CD14-positive monocyte (primary cell): ENCODE measurements at regions not wholly inside any gene's neighbourhood (a gene's known extent, or its start where the extent isn't known, plus 50 kb on each side); places are given as distances from the start of the nearest gene placed in this dataset.

Source experiments
- DNase-seq, 3 donors: peaks; one replicate each; pipeline ENCODE4 v3.0.0-alpha.2; 2011 to 2022
- H2AFZ ChIP-seq: 2 replicates; pipeline ENCODE4 v1.6.0; 2012; ENCODE audit warnings: mild to moderate bottlenecking, low read depth, low read length, inconsistent platforms; ENCODE audit not compliant: insufficient read depth, poor library complexity, severe bottlenecking
- H3K27ac ChIP-seq, 2 donors: 1 replicate in 1 of 2; 2 replicates in 1 of 2; pipeline ENCODE4 v1.5.1; 2012 to 2013; ENCODE audit warnings: low read length in 2 of 2, control low read depth in 1 of 2, inconsistent platforms in 1 of 2, low read depth in 1 of 2, mild to moderate bottlenecking in 1 of 2
- H3K27me3 ChIP-seq, 2 donors: one replicate each; pipeline versions ENCODE4 v1.6.0 to v1.6.1; 2011 to 2013; ENCODE audit warnings: low read length in 2 of 2; ENCODE audit not compliant: control insufficient read depth in 2 of 2, insufficient read depth in 2 of 2
- H3K36me3 ChIP-seq, 2 donors: replicated peaks in 1 of 2; 1 replicate in 1 of 2; 2 replicates in 1 of 2; pipeline versions ENCODE4 v1.5.1 to v1.6.1; 2012 to 2013; ENCODE audit warnings: low read length in 2 of 2, control low read depth in 1 of 2, inconsistent platforms in 1 of 2, mild to moderate bottlenecking in 1 of 2; ENCODE audit not compliant: insufficient read depth in 2 of 2, control insufficient read depth in 1 of 2
- H3K4me1 ChIP-seq, 2 donors: 1 replicate in 1 of 2; 2 replicates in 1 of 2; pipeline versions ENCODE4 v1.5.1 to v1.6.1; 2012 to 2013; ENCODE audit warnings: low read length in 2 of 2, control low read depth in 1 of 2, inconsistent platforms in 1 of 2, mild to moderate bottlenecking in 1 of 2, moderate library complexity in 1 of 2; ENCODE audit not compliant: insufficient read depth in 2 of 2, control insufficient read depth in 1 of 2
- H3K4me2 ChIP-seq: replicated peaks from 2 replicates; pipeline ENCODE3; 2012; ENCODE audit warnings: low read length, moderate library complexity, mild to moderate bottlenecking; ENCODE audit not compliant: poor library complexity, severe bottlenecking; ENCODE audit errors: extremely low read depth
- H3K4me3 ChIP-seq, 3 experiments: fragments of 200-600 bp in 1 of 3; sonication (generic) in 1 of 3; replicated peaks in 1 of 3; 1 replicate in 2 of 3; 2 replicates in 1 of 3; pipeline ENCODE4 v1.5.1; 2011 to 2013; ENCODE audit warnings: low read length in 3 of 3, mild to moderate bottlenecking in 3 of 3, control low read depth in 2 of 3, low read depth in 2 of 3, inconsistent platforms in 1 of 3, moderate library complexity in 1 of 3
- H3K79me2 ChIP-seq: 2 replicates; pipeline ENCODE4 v1.6.0; 2012; ENCODE audit warnings: mild to moderate bottlenecking, control low read depth, inconsistent platforms, low read length, moderate library complexity; ENCODE audit not compliant: insufficient read depth
- H3K9ac ChIP-seq: 2 replicates; pipeline ENCODE4 v1.6.0; 2017; ENCODE audit warnings: low read length, mild to moderate bottlenecking; ENCODE audit not compliant: insufficient read depth, poor library complexity, severe bottlenecking
- H3K9me3 ChIP-seq, 2 donors: replicated peaks in 1 of 2; 1 replicate in 1 of 2; 2 replicates in 1 of 2; pipeline versions ENCODE4 v1.5.1 to v1.6.1; 2012 to 2013; ENCODE audit warnings: low read length in 2 of 2, control low read depth in 1 of 2; ENCODE audit not compliant: control insufficient read depth in 1 of 2, insufficient read depth in 1 of 2
- H4K20me1 ChIP-seq: 2 replicates; pipeline ENCODE4 v1.6.0; 2012; ENCODE audit warnings: mild to moderate bottlenecking, low read length, control low read depth, moderate library complexity; ENCODE audit not compliant: insufficient read depth
- H3K27ac Mint-ChIP-seq, 7 donors: one replicate each; pipeline ENCODE4 v1.8.0; 2020; ENCODE audit warnings: mild to moderate bottlenecking in 7 of 7, mixed read lengths in 7 of 7, moderate library complexity in 6 of 7, inconsistent platforms in 2 of 7
- H3K27me3 Mint-ChIP-seq, 3 donors: one replicate each; pipeline ENCODE4 v1.8.0; 2021 to 2022; ENCODE audit warnings: low read depth in 3 of 3, mild to moderate bottlenecking in 3 of 3, mixed read lengths in 3 of 3, moderate library complexity in 3 of 3, inconsistent platforms in 1 of 3
- H3K36me3 Mint-ChIP-seq, 2 donors: one replicate each; pipeline ENCODE4 v1.8.0; 2020; ENCODE audit warnings: mixed read lengths in 2 of 2, inconsistent platforms in 1 of 2, mild to moderate bottlenecking in 1 of 2
- H3K4me1 Mint-ChIP-seq: one replicate; pipeline ENCODE4 v1.8.0; 2020; ENCODE audit warnings: mild to moderate bottlenecking, mixed read lengths
- H3K4me3 Mint-ChIP-seq, 2 donors: one replicate each; pipeline ENCODE4 v1.8.0; 2020; ENCODE audit warnings: mild to moderate bottlenecking in 2 of 2, mixed read lengths in 2 of 2, moderate library complexity in 1 of 2
- H3K9me3 Mint-ChIP-seq, 7 donors: one replicate each; pipeline ENCODE4 v1.8.0; 2020 to 2022; ENCODE audit warnings: mixed read lengths in 7 of 7, mild to moderate bottlenecking in 6 of 7, moderate library complexity in 6 of 7, inconsistent platforms in 2 of 7
- WGBS: methylation state at CpG from one replicate; pipeline ENCODE4 v1.1.5; 2013; ENCODE audit warnings: missing lambda C conversion rate; ENCODE audit not compliant: insufficient coverage; 5-methylcytosine and 5-hydroxymethylcytosine counted together
- intact Hi-C, 2 donors: fragments of 100-400 bp; cut with micrococcal nuclease; formaldehyde crosslinking; loops; one replicate each; pipeline versions ENCODE4 v1.15.0 to v1.15.1; 2023
- TF ChIP-seq, protein P1 (sequence below): fragments of 200-600 bp; IDR thresholded peaks from one replicate; pipeline ENCODE4 v1.8.0; 2022; ENCODE audit warnings: antibody characterized with exemption, mild to moderate bottlenecking

GRCh38 chr14:44625098-44625497 lies 118.0 kb upstream of the FSCB start:
- Histone ChIP-seq H3K36me3 (no peaks in the 10 kb centered on the region), H4K20me1 (no peaks in the 10 kb centered on the region), H3K9ac (no peak overlapping the region), H3K4me1 (no peaks in the 10 kb centered on the region), H3K4me2 (no peak overlapping the region), H3K27me3 (no peaks in the 10 kb centered on the region), H3K79me2 (no peaks in the 10 kb centered on the region), H3K9me3 (peaks cover 3 to 5% of the 10 kb centered on the region in 2 donors), H3K27ac (no peak overlapping the region), H3K4me3 (no peak overlapping the region), H2AFZ (no peak overlapping the region)
- TF ChIP-seq, protein P1, sequence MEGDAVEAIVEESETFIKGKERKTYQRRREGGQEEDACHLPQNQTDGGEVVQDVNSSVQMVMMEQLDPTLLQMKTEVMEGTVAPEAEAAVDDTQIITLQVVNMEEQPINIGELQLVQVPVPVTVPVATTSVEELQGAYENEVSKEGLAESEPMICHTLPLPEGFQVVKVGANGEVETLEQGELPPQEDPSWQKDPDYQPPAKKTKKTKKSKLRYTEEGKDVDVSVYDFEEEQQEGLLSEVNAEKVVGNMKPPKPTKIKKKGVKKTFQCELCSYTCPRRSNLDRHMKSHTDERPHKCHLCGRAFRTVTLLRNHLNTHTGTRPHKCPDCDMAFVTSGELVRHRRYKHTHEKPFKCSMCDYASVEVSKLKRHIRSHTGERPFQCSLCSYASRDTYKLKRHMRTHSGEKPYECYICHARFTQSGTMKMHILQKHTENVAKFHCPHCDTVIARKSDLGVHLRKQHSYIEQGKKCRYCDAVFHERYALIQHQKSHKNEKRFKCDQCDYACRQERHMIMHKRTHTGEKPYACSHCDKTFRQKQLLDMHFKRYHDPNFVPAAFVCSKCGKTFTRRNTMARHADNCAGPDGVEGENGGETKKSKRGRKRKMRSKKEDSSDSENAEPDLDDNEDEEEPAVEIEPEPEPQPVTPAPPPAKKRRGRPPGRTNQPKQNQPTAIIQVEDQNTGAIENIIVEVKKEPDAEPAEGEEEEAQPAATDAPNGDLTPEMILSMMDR: no peak
- WGBS: no CpG with 5 or more reads among the region's 1 CpG
- Mint-ChIP-seq H3K4me3 (no peak overlapping the region), H3K27me3 (peaks cover 0 to 4% (median 0%) of the 10 kb centered on the region in 3 donors), H3K9me3 (peaks cover 0 to 6% (median 2%) of the 10 kb centered on the region in 7 donors), H3K27ac (no peak overlapping the region), H3K36me3 (no peaks in the 10 kb centered on the region), H3K4me1 (no peaks in the 10 kb centered on the region)
- DNase-seq: no peak
- intact Hi-C loops: no loop called here

- no peak for DNase-seq
- no CpG with 5 or more reads among the region's 2 CpGs for WGBS
Measured at GRCh38 chr14:44620121-44621019, 113.3 kb upstream of the FSCB start.

More at GRCh38 chr14:44620121-44621019, 113.3 kb upstream of the FSCB start:
- no peaks in the 10 kb centered on the region for H3K4me1 ChIP-seq
- Mint-ChIP-seq H3K9me3 (peaks cover 0 to under 1% (median 0%) of the 10 kb centered on the region in 7 donors), H3K27ac (no peak overlapping the region), H3K36me3 (no peaks in the 10 kb centered on the region), H3K4me1 (no peaks in the 10 kb centered on the region), H3K27me3 (peaks cover 0 to 2% (median 0%) of the 10 kb centered on the region in 3 donors), H3K4me3 (no peak overlapping the region)
- TF ChIP-seq, protein P1: no peak
- no peaks in the 10 kb centered on the region for H4K20me1 ChIP-seq
- H3K27ac ChIP-seq: no peak overlapping the region
- no peak overlapping the region for H3K4me2 ChIP-seq
- H3K27me3 ChIP-seq: no peaks in the 10 kb centered on the region
- no peaks in the 10 kb centered on the region for H3K9me3 ChIP-seq
- no peak overlapping the region for H2AFZ ChIP-seq
- H3K4me3 ChIP-seq: no peak overlapping the region
- intact Hi-C loops: no loop called here
- no peaks in the 10 kb centered on the region for H3K36me3 ChIP-seq
- no peak overlapping the region for H3K9ac ChIP-seq
- H3K79me2 ChIP-seq: no peaks in the 10 kb centered on the region
